ENCODE measurements at regions not wholly inside any gene's neighbourhood (a gene's known extent, or its start where the extent isn't known, plus 50 kb on each side); places are given as distances from the start of the nearest gene placed in this dataset.

- intact Hi-C loops (cut with micrococcal nuclease; ENCODE audit: unreplicated experiment) (no loop called here), in situ Hi-C loops (cut with HindIII; ENCODE audit: low pct_unique_long_range_greater_than_20kb, low sequenced_read_pairs) (no loop called here)
- H3K27ac ChIP-seq (ENCODE audit: low read length), result no peak overlapping the region
- H3K36me3 ChIP-seq (ENCODE audit: control insufficient read depth, insufficient read depth, low read length), result no peaks in the 10 kb centered on the region
- CTCF ChIA-PET, result no interaction called here
- no TSS peak for BruUV-seq (replicated peaks)
- TF ChIP-seq TCF7L2 (IDR thresholded peaks at IDR 0.05; ENCODE audit: low read depth, low read length), result no peak
- TF ChIP-seq POLR2AphosphoS5 (IDR thresholded peaks at IDR 0.05; ENCODE audit: low read depth, low read length), result no peak
- TF ChIP-seq, protein P1, sequence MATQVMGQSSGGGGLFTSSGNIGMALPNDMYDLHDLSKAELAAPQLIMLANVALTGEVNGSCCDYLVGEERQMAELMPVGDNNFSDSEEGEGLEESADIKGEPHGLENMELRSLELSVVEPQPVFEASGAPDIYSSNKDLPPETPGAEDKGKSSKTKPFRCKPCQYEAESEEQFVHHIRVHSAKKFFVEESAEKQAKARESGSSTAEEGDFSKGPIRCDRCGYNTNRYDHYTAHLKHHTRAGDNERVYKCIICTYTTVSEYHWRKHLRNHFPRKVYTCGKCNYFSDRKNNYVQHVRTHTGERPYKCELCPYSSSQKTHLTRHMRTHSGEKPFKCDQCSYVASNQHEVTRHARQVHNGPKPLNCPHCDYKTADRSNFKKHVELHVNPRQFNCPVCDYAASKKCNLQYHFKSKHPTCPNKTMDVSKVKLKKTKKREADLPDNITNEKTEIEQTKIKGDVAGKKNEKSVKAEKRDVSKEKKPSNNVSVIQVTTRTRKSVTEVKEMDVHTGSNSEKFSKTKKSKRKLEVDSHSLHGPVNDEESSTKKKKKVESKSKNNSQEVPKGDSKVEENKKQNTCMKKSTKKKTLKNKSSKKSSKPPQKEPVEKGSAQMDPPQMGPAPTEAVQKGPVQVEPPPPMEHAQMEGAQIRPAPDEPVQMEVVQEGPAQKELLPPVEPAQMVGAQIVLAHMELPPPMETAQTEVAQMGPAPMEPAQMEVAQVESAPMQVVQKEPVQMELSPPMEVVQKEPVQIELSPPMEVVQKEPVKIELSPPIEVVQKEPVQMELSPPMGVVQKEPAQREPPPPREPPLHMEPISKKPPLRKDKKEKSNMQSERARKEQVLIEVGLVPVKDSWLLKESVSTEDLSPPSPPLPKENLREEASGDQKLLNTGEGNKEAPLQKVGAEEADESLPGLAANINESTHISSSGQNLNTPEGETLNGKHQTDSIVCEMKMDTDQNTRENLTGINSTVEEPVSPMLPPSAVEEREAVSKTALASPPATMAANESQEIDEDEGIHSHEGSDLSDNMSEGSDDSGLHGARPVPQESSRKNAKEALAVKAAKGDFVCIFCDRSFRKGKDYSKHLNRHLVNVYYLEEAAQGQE (IDR thresholded peaks at IDR 0.05; ENCODE audit: insufficient read depth in 1 of 2, low read depth in 2 of 2, low read length in 1 of 2), result no peak
- no peaks in the 10 kb centered on the region for H3K9me3 ChIP-seq (ENCODE audit: control insufficient read depth, insufficient read depth, low read depth, low read length)
- ATAC-seq (no peak), DNase-seq (ENCODE audit: low read depth, low spot score) (no peak)
- H3K4me1 ChIP-seq (ENCODE audit: control insufficient read depth, insufficient read depth, low read length), result no peaks in the 10 kb centered on the region
- no peak overlapping the region for H3K4me3 ChIP-seq (ENCODE audit: low read depth in 2 of 2, low read length in 2 of 2)
- POLR2A ChIA-PET, result no interaction called here
- H3K27me3 ChIP-seq (ENCODE audit: control insufficient read depth, insufficient read depth, low read length), result peaks cover 5% of the 10 kb centered on the region
These were observed 273.3 kb downstream of the TNS1 start for GRCh38 chr2:217729421-217730053.

DNA sequence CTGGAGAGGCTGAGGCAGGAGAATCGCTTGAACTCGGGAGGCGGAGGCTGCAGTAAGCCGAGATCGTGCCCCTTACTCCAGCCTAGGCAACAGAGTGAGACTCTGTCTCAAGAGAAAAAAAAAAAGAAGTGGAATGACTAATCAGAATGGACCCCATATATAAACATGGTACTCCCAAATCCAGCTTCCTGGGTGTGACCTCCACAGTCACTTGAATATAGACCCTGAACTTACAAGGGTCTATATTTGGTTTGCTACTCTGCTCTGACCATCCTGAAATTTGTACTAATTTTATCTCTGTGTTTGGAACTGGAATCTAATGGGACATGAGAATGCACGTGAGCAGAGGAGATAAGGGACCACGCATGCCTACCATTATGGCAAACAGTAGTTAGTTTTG lies 275.0 kb downstream of the TNS1 start:
- Histone ChIP-seq H3K27ac (ENCODE audit: low read length) (no peak overlapping the region), H3K9me3 (ENCODE audit: control insufficient read depth, insufficient read depth, low read depth, low read length) (no peaks in the 10 kb centered on the region), H3K27me3 (ENCODE audit: control insufficient read depth, insufficient read depth, low read length) (peaks cover 3% of the 10 kb centered on the region), H3K36me3 (ENCODE audit: control insufficient read depth, insufficient read depth, low read length) (no peaks in the 10 kb centered on the region), H3K4me1 (ENCODE audit: control insufficient read depth, insufficient read depth, low read length) (no peaks in the 10 kb centered on the region), H3K4me3 (ENCODE audit: low read depth in 2 of 2, low read length in 2 of 2) (no peak overlapping the region)
- CTCF ChIA-PET, result no interaction called here
- POLR2A ChIA-PET, result no interaction called here
- no peak for ATAC-seq
- no TSS peak for BruUV-seq (replicated peaks)
- in situ Hi-C loops (cut with HindIII; ENCODE audit: low pct_unique_long_range_greater_than_20kb, low sequenced_read_pairs) (no loop called here), intact Hi-C loops (cut with micrococcal nuclease; ENCODE audit: unreplicated experiment) (no loop called here)
- no peak for DNase-seq (ENCODE audit: low read depth, low spot score)
- TF ChIP-seq CTCF (IDR thresholded peaks at IDR 0.05), result no peak
- TF ChIP-seq TCF7L2 (IDR thresholded peaks at IDR 0.05; ENCODE audit: low read depth, low read length), result no peak
- no peak for TF ChIP-seq SIN3A (IDR thresholded peaks at IDR 0.05; ENCODE audit: borderline replicate concordance, insufficient read depth, low read depth, low read length)
- TF ChIP-seq POLR2AphosphoS5 (IDR thresholded peaks at IDR 0.05; ENCODE audit: low read depth, low read length), result no peak
- TF ChIP-seq, protein P1 (IDR thresholded peaks at IDR 0.05; ENCODE audit: insufficient read depth in 1 of 2, low read depth in 2 of 2, low read length in 1 of 2), result no peak

Measured in Panc1 (cell line).